Globus pallidus (tissue), 1 donor: ENCODE measurements at regions not wholly inside any gene's neighbourhood (a gene's known extent, or its start where the extent isn't known, plus 50 kb on each side); places are given as distances from the start of the nearest gene placed in this dataset.

Source experiments
- DNase-seq: peaks from one replicate; pipeline ENCODE4 v3.0.0-alpha.2; 2015; ENCODE audit warnings: low spot score

DNA sequence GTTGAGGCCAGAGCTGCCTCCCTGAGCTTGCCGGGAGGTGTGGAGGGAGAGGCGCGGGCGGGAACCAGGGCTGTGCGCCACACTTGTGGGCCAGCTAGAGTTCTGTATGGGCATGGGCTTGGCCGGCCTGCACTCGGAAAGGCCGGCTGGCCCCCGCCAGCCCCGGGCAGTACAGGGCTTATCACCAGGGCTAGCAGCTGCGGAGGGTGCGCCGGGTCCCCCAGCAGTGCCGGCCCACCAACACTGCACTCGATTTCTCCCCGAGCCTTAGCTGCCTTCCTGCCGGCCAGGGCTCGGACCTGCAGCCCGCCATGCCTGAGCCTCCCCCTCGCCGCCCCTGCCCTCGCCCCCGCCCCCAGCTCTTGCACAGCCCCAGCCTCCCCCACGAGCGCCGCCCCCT, 472.7 kb downstream of the TFAP2A start:
- DNase-seq: no peak

DNA sequence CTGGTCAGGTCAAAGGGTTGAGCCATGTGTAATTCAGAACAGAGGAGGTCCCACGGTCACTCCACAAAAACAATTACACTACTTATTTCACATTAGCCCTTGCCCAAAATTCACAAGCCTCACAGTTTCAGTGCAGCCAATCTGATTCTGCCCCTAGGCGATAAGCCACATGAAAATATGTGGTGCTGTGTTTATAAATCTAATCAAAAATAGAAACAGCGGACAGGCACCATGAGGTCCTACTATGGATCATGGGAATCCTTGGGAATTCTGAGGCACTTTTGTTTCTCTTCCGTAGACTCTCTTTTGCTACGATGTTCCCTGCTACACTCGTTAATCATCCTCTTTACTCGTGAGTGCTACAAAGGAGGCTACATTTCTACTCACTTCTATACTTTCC, 476.1 kb downstream of the TFAP2A start:
- no peak for DNase-seq

GRCh38 chr6:9937031-9937763, 477.7 kb downstream of the TFAP2A start:
- DNase-seq: no peak

DNA sequence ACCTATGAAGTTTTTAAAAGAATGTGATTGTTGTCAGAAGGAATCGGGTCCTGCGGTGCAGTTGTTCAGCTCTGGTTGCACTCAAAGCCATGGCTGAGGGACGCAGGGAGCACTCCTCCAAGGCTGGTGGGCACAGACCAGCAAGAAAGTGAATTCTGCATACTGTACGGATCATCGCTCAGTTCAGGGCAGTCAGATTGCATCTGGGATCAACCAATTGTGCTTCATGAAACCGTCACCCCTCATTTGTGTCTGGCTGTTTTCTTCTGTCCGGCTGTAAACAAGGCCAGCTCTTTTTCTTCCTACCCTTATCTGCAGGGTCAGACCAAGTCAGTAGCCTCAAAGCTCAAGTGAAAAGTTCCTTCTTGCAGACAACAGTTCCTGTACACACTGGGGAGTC, 478.3 kb downstream of the TFAP2A start:
- DNase-seq: no peak

DNA sequence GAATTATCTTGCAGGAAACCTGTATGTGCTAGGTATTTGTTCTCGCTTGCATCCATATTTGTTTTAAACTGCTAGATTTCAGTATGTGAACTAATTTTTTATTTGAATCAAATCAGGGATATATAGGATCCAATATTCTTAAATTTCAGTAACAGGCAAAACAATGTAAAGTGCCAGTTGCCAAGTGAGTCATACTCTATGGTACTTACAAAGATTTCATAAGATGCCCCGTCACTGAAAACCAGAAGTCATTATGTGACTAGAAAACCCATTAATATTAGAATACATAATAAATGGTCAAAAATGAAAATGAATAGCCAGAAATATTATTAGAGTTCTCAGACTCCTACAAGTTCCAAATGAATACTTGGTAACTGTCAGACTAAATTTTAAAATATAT, 481.2 kb downstream of the TFAP2A start:
- DNase-seq: no peak

DNA sequence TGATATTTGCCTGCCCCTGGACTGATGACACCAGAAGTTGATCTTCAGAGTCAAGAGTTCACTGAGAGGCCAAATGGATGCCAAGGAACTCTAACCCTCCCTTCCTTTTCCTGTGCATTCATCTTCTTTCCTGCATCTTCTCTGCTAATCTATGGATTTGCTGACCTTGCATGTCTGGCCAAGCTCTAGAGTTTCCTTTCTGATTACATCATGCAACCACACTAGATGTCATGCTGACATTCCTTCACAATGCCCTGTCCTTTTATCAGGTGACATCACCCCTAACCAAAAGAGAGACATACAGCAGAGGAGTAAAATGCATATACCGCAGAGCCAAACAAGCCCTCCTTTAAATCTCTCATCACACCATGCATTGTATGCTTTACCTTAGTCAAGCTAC, 487.6 kb downstream of the TFAP2A start:
- no peak for DNase-seq

- DNase-seq: no peak
These were observed 489.9 kb downstream of the TFAP2A start for GRCh38 chr6:9924971-9925370.

DNA sequence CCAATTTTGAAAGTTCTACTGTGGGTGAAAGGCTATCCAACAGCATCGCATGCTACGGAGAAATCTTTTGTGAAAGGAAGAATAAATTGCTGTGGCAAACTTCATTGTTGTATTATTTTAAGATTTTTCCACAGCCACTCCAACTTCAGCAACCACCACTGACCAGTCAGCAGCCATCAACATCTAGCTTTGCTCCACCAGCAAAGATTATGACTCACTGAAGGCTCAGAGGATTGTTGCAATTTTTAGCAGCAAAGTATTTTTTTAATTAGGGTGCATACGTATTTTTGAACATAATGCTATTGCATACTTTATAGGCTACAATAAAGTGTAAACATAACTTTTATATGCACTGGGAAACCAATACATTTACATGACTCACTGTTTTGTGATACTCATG, 493.5 kb downstream of the TFAP2A start:
- no peak for DNase-seq

DNA sequence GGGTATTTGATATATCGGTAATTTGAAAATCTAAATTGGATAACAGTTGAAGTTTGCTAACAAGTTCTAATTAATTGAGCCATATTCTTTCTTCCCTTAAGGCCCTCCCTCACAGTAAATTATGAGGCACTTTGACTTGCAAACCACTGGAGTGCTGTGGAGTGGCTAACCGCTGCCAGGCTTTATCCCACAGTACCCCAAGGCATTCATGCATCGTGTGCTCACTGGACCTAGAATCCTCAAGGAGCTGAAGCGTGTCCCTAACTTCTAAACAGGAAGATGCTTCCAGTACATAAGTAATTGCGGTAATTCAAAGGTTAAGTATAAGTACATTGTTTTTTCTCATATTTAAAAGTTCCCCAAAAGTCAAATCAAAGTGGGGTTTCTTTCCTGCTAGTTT, 499.9 kb downstream of the TFAP2A start:
- DNase-seq: no peak

- DNase-seq: no peak
These were observed 513.5 kb downstream of the TFAP2A start for GRCh38 chr6:9901376-9901775.

DNA sequence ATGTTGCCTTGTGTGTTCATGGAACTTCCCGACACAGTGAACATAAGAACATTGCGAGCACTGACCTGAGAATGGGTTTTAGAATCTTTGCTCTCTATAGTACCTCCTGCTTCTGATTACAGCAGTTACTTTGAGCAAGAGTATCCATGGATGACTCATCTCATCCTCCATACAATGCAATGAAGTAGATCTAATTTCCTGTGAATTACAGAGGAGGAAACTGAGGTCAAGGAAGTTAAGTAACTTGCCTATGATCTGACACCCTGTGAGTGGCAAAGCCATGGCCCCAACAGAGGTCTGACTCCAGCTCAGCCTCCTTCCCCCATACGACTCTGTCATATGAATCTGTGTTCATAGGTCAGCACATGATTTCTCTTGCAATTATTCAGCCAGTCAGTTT, 518.1 kb downstream of the TFAP2A start:
- DNase-seq: no peak

- no peak for DNase-seq
These were observed 524.0 kb downstream of the TFAP2A start for GRCh38 chr6:9890893-9891292.

- DNase-seq: no peak
These were observed 524.4 kb downstream of the TFAP2A start for GRCh38 chr6:9890469-9890868.

DNA sequence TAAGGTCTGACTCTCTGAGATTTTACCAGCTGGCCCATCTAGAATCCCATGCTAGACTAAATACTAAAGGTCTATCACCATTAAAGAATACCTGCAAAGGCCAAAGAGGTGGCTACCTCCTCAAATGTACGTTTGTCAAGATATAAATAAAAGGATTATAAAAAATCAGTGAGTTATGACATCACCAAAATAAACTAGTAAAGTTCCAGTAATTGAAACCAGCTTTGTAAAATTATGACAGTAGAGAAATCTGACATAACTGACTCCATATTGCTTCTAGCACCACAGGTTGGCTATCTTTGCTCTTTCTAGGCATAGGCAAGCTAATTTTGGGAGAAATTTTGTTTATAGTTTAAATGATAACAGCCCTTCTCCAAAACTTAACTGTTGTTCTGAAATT, 536.3 kb downstream of the TFAP2A start:
- DNase-seq: no peak

- no peak for DNase-seq
These were observed 539.1 kb downstream of the TFAP2A start for GRCh38 chr6:9875605-9876353.

GRCh38 chr6:9862603-9863167, 552.2 kb downstream of the TFAP2A start:
- no peak for DNase-seq

GRCh38 chr6:9851541-9852380, 563.1 kb downstream of the TFAP2A start:
- DNase-seq: no peak

- no peak for DNase-seq
These were observed 563.9 kb downstream of the TFAP2A start for GRCh38 chr6:9851006-9851405.

DNA sequence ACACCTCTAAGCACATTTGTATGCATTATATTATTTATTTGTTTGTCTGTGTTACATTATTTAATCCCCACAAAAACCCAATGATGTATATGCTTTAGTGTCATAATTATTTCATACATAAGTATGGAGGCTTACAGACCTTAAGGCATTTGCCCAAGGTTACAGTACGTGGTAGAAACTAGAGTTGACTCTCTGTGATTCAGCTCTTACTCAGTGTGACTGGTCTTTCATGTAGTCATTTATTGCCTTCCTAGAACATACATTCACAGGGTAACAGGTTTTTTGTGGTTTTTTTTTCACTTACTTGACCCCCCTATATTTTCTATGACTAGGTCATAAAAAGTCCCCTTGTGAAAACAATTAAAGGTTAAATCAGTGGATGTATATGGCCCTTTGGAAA, 566.8 kb downstream of the TFAP2A start:
- no peak for DNase-seq

DNA sequence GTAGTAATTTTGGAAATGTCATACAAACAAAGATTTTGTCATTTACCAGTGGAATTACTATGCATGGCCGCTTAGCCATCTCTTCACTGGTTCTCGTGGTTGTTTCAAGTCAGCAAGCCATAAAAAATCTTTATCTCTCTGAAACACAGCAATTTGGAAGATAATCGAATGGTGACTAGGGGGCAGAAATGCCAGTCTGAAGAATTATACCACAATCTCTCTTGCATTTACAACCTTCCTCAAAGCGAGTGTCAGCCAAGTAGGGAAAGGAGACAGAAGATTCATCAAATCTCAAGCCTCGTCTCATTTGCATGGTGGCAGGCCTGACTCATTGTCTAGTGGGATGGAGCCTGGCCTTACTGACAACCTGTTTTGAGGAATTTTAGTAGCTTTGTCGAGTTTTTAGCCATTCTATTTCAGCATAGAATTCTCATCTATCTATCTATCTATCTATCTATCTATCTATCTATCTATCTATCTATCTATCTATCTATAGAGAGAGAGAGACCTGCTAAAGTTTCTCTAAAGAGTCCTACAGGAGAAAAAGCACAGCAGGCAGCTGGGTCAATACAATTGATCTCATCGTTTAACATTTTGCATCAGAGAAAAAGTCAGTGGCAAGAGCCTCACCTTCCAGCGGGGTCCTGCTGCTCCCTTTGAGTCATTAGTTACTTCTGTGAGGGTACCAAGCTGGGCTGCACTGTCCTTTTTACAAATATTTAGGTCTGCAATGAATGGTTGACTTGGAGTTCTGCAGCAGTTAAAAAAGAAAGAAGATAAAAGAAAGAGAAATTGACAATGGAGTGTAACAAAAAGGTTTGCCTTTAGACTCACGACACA, 572.8 kb downstream of the TFAP2A start:
- no peak for DNase-seq

- DNase-seq: no peak
These were observed 580.6 kb downstream of the TFAP2A start for GRCh38 chr6:9834233-9834632.

- DNase-seq: no peak
These were observed 583.1 kb downstream of the TFAP2A start for GRCh38 chr6:9831783-9832182.
